Head of caudate nucleus (tissue), 42 donors: ENCODE measurements at regions not wholly inside any gene's neighbourhood (a gene's known extent, or its start where the extent isn't known, plus 50 kb on each side); places are given as distances from the start of the nearest gene placed in this dataset.

Experiments
- DNase-seq, 42 donors: peaks; one replicate each; pipeline versions ENCODE4 v3.0.0 to v3.0.0-alpha.2; 2020 to 2021; ENCODE audit warnings: mixed read lengths in 7 of 42
- intact Hi-C: fragments of 100-400 bp; cut with DNase I; formaldehyde crosslinking; loops from one replicate; pipeline ENCODE4 v1.15.0; 2022

DNA sequence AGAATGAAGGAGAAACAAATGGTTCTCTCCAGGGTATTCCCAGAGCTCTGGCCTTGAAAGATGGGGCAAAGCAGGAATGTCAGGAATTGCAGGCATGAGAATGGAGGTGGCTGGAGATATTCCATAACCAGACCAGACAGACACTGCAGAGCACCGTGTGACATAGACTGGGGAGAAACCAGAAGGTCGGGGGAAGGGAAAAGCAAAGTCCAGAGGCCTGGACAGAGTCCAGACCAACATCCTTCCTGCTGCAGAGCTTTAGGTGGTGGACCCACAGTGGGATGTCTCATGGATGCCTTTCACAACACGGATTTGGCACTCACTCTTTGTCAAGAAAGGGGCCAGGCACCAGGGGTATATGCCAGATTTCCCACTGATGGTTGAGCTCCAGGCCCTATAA, 177.2 kb upstream of the INHBA start:
- DNase-seq, result peak in 8 of 42 donors; percentile 7 to 47 (median 19)
- intact Hi-C loops, result no loop called here

DNA sequence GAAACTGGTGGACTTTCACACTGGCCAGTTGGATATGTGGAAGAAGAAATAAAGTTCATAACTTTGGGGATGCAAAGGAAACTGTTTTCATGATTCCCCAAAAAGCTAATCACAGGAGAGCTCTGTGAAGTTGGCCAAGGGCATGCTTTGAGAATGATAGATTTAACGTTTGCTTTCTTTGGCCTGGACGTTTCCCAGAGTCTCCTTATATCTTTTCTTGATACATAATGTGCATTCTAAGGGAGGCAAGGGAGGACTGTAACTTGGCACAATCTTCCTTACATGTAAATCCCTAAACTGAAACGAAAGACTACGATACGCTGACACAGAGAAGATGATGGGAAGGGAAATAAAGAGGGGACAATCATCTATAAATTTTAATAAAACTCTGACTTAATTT, 176.5 kb upstream of the INHBA start:
- intact Hi-C loops, result loop anchor here (10.0 kb wide), 1 partner anchor 375 kb away; no protein-coding TSS in a partner anchor
- DNase-seq, result no peak

GRCh38 chr7:41878309-41879295, 175.7 kb upstream of the INHBA start:
- DNase-seq, result no peak
- intact Hi-C loops, result loop anchor here (10.0 kb wide), 1 partner anchor 374 kb away; no protein-coding TSS in a partner anchor

GRCh38 chr7:41877118-41877517, 174.2 kb upstream of the INHBA start:
- intact Hi-C loops, result loop anchor here (10.0 kb wide), 1 partner anchor 372 kb away; no protein-coding TSS in a partner anchor

DNA sequence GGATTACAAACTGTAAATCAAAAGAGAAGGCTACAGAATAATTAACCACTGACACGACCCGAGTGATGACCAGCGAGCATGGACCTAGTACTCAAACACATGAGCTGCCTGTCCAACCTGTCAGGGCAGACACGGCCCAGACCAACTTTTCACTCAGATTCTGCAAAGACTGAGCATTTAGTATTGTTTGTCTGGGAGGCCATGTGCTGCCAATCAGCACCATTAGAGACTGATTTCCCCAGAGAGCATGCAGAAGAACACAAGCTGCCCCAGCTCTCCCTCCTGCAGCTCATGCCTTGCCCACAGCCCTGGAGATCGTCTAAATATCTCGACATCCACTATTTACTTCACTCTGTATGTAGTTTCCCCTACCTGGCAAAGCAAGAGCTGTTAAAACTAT, 172.6 kb upstream of the INHBA start:
- DNase-seq, result no peak
- intact Hi-C loops, result loop anchor here (10.0 kb wide), 1 partner anchor 371 kb away; no protein-coding TSS in a partner anchor

More at GRCh38 chr7:41877118-41877517, 174.2 kb upstream of the INHBA start:
- DNase-seq, result no peak

GRCh38 chr7:41874201-41874785, 171.4 kb upstream of the INHBA start:
- intact Hi-C loops, result loop anchor here (10.0 kb wide), 1 partner anchor 369 kb away; no protein-coding TSS in a partner anchor

DNA sequence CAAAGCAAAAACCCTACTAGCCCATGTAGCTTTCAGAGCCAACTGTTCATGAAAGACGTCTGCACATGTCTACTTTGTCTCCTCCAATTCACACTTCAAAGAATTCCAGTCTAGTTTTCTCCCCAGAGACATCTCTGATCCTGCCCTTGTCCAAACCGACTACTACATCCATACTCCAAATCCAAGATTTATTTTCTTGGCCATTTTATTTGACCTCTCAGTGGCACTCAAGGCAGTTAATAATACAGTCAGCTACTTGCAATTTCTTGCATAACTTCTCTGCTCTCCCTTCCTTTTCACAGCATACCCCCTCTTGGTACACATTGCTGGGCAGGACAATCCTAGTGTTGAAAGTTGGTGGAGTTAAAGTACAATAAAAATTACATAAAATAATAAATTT, 170.9 kb upstream of the INHBA start:
- no peak for DNase-seq
- intact Hi-C loops, result loop anchor here (10.0 kb wide), 1 partner anchor 369 kb away; no protein-coding TSS in a partner anchor

More at GRCh38 chr7:41874201-41874785, 171.4 kb upstream of the INHBA start:
- DNase-seq, result no peak

- intact Hi-C loops, result loop anchor here (10.0 kb wide), 1 partner anchor 368 kb away; no protein-coding TSS in a partner anchor
- no peak for DNase-seq
These were observed 170.1 kb upstream of the INHBA start for GRCh38 chr7:41872966-41873365.

DNA sequence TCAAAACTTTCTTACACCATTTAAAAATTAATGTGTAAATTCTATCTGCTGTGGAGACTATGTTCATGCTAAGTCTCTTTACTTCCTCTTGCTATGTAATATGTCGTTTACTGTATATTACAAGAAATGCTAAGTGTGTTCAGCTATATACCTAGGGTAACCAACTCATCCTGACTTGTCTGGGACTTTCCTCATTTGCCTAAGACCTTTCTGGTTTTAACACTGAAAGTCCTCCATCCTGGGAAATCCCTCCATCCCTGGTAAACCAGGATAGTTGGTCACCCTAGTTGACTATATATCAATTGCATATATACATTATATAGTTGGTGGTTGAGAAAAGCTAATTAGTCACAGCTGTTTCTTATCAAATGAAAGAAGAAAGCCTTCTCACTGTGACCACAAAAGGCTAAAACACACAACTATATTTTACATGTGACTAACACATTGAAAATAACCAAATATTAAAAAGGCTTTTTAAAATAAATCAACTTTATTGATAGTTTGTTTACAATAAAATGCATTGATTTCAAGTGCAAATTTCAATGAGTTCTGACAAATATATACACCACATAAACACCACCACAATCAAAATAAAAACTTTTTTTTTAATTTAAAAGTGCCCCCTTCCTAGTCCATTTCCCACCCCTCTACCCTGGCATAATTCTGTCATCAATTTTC, 167.7 kb upstream of the INHBA start:
- intact Hi-C loops, result loop anchor here (10.0 kb wide), 1 partner anchor 366 kb away; no protein-coding TSS in a partner anchor
- no peak for DNase-seq

DNA sequence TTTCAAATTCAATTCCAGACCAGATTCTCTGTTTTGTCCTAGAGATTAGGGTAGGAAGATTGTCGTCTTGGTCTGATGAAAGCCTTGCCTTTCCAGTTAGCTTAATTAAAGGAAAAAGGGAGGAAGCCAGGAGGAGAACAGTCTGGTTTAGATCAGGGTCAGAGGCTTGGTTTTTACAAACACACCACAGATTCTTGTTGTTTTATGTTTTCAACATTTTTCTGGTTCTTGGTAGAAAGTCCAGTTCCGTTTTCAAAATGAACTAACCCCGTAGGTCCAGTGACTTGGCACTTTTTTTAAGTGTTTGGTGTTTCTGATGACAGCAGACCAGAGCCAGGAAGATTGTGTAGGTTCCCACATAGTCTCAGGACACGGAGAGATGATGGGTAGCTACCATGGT, 167.1 kb upstream of the INHBA start:
- intact Hi-C loops, result loop anchor here (10.0 kb wide), 1 partner anchor 365 kb away; no protein-coding TSS in a partner anchor
- DNase-seq, result no peak

DNA sequence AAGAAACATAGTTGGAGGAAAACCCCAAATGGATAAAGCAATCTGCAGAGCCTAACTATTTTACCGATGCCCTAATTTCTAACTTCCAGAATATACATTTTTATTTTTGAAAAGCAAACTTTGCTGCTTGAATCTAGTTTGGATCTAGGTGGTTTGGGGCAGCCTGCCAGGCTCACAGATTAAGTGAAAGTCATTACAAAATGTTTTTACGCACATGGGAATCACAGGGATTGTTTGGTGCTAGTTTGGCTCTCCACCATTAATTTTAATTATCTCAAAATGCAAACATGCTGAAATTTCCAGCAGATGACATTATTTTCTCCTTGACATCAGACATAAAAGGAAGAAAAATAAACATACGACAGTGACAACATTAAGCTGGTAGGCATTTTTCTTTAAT, 166.7 kb upstream of the INHBA start:
- intact Hi-C loops, result no loop called here

GRCh38 chr7:41869091-41869490, 166.2 kb upstream of the INHBA start:
- intact Hi-C loops, result no loop called here
- DNase-seq, result no peak

More for the DNA sequence above, 166.7 kb upstream of the INHBA start:
- no peak for DNase-seq

- intact Hi-C loops, result no loop called here
These were observed 164.9 kb upstream of the INHBA start for GRCh38 chr7:41867639-41868280.

GRCh38 chr7:41862261-41862660, 159.4 kb upstream of the INHBA start:
- intact Hi-C loops, result no loop called here
- no peak for DNase-seq

More at GRCh38 chr7:41867639-41868280, 164.9 kb upstream of the INHBA start:
- DNase-seq, result no peak

DNA sequence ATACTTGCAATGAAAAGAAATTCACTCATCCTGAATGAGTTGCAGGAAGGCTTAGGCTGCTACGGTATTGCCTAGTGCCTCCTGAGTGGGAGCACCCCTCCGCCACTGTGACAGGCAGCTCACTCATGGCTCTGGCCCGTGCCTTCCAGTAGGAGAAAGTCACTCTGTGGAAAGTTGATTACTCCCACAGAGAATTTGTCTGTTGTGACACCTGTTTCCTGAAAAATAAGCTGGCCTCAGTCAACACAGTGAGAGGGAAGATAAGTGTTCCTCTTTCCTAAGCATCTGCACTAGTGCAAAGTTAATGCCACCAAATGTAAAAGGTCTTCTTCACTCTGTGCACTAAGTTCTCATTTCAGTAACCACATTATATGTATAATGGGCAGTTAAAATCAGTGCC, 158.8 kb upstream of the INHBA start:
- DNase-seq, result no peak
- intact Hi-C loops, result no loop called here

DNA sequence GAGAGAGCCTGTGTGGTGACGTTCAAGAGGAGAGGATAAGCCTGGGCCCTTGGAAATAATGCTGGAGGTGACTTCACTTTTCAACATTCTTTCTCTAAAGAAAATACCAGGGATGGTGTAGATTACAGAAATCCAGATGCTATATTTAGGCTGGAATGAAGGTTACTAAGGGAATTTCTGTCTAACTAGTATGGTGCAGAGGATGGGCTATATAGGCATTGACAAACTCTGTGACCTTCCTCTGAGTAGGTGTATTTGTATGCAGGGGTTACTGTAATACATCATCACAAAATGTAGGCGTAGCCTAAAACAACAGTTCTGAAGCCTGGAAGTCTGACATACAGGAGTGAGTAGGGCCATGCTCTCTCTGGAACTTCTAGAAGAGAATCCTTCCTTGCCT, 155.3 kb upstream of the INHBA start:
- no peak for DNase-seq
- intact Hi-C loops, result no loop called here

DNA sequence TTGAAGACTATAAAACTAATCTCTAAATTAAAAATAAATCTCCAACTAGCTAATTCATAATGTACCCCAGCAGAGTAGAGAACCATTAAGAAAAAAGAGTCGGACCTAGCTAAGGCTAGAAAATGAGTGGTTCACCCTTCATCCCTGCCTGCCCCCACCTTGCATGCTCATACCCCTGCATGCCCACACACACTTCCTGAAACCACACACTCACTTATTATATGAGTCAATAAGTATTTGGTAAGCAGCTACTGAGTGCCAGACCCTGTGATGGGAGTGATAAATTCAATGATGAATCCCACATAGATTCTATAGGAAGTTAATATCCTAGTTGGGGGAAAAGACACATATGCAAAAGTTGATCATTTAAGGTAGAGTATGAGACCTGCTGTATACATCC, 152.9 kb upstream of the INHBA start:
- intact Hi-C loops, result no loop called here
- no peak for DNase-seq

- no peak for DNase-seq
- intact Hi-C loops, result no loop called here
These were observed 144.7 kb upstream of the INHBA start for GRCh38 chr7:41847606-41848005.

DNA sequence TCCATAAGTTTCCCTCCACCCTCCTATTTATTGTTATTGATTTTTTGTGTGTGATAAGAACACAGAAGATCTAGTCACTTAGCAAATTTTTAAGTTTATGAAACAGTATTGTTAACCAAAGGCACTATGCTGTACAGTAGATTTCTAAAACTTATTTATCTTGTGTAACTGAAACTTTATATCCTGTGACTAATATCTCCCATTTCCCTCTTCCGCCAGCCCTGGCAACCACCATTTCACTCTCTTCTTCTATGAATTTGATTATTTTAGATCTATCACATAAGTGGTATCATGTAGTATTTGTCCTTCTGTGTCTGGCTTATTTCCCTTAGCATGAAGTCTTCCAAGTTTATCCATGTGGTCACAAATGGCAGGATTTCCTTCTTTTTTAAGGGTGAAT, 144.3 kb upstream of the INHBA start:
- no peak for DNase-seq

More for the DNA sequence above, 144.3 kb upstream of the INHBA start:
- intact Hi-C loops, result no loop called here
